NB4 (cell line): ENCODE measurements at regions not wholly inside any gene's neighbourhood (a gene's known extent, or its start where the extent isn't known, plus 50 kb on each side); places are given as distances from the start of the nearest gene placed in this dataset.

Experiments
- DNase-seq: peaks from one replicate; pipeline ENCODE4 v3.0.0; 2010; ENCODE audit warnings: low read depth
- H3K4me3 ChIP-seq: one replicate; pipeline ENCODE4 v1.5.1; 2011; ENCODE audit warnings: mild to moderate bottlenecking, low read depth, low read length, moderate library complexity
- MYC ChIP-seq: IDR thresholded peaks from 2 replicates; pipeline ENCODE4 v1.6.1; 2011; ENCODE audit warnings: low read depth, low read length
- POLR2A ChIP-seq: IDR thresholded peaks from 2 replicates; pipeline ENCODE4 v1.6.1; 2011; ENCODE audit warnings: mild to moderate bottlenecking; ENCODE audit not compliant: insufficient read length; ENCODE audit errors: extremely low read depth
- TF ChIP-seq, protein P1 (sequence below): IDR thresholded peaks from one replicate; pipeline ENCODE4 v1.5.1; 2012; ENCODE audit warnings: low read depth, low read length
- TF ChIP-seq, protein P2 (sequence below): IDR thresholded peaks from 2 replicates; pipeline ENCODE4 v1.6.1; 2011; ENCODE audit warnings: low read depth, low read length

DNA sequence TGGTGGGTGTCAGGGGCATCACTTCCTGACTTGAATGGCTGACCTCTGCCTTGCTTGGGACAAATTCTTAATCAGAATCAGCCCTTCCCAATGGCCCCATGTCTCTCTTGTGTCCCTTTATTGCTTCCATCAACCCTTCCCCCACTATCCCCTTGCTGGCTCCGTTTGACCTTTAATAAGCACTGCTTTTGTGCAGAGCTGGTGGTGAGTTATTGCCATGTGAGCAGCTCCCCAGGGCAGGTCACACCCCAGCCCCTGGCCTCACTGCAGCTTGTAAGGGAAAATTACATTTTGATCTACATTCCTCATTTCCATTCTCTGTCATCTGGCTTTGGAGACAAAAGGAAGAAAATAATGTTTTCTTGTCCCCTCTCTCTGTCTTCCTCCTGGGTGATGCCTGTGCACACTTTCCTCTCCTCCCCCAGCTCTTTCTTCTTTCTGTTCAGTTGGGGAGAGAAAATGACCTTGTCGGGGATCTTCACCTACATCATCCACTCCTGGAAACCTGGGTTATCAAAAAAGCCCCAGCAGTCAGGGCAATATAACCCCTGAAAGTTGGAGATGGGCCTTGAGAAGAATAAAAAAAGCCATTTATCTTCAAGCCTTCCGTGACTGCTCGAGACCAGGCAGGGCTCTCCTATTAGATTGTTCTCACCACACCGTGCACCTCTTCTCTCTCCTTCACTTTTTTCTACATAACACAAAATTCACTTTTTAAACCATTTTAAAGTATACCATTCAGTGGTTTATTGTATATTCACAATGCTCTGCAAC lies 100.4 kb upstream of the SRRM4 start:
- TF ChIP-seq, protein P1, sequence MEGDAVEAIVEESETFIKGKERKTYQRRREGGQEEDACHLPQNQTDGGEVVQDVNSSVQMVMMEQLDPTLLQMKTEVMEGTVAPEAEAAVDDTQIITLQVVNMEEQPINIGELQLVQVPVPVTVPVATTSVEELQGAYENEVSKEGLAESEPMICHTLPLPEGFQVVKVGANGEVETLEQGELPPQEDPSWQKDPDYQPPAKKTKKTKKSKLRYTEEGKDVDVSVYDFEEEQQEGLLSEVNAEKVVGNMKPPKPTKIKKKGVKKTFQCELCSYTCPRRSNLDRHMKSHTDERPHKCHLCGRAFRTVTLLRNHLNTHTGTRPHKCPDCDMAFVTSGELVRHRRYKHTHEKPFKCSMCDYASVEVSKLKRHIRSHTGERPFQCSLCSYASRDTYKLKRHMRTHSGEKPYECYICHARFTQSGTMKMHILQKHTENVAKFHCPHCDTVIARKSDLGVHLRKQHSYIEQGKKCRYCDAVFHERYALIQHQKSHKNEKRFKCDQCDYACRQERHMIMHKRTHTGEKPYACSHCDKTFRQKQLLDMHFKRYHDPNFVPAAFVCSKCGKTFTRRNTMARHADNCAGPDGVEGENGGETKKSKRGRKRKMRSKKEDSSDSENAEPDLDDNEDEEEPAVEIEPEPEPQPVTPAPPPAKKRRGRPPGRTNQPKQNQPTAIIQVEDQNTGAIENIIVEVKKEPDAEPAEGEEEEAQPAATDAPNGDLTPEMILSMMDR, result no peak
- no peak for TF ChIP-seq MYC
- TF ChIP-seq POLR2A, result no peak
- TF ChIP-seq, protein P2, sequence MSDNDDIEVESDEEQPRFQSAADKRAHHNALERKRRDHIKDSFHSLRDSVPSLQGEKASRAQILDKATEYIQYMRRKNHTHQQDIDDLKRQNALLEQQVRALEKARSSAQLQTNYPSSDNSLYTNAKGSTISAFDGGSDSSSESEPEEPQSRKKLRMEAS, result no peak
- no peak for DNase-seq
- H3K4me3 ChIP-seq, result no peak overlapping the region

DNA sequence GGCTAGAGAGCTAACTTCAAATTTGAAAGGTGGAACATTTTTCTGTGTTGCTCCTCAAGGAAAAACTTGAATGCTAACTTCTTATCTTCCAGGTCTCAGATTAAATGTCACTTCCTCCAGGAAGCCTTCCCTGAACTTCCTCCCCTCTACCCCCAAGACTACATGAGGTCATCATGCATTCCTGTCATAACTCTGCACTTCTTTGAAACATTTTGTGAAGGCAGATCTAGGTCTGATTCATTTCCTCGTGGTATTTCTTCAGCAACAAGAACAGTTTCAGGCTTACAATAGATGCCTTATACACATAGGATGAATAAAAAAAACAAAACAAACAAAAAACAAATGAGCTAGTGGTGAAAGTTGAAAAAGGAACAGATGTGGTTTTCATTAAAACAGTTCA lies 97.1 kb upstream of the SRRM4 start:
- DNase-seq, result no peak
- no peak for TF ChIP-seq POLR2A
- TF ChIP-seq, protein P2, result no peak
- TF ChIP-seq MYC, result no peak
- TF ChIP-seq, protein P1, result no peak
- H3K4me3 ChIP-seq, result no peak overlapping the region

DNA sequence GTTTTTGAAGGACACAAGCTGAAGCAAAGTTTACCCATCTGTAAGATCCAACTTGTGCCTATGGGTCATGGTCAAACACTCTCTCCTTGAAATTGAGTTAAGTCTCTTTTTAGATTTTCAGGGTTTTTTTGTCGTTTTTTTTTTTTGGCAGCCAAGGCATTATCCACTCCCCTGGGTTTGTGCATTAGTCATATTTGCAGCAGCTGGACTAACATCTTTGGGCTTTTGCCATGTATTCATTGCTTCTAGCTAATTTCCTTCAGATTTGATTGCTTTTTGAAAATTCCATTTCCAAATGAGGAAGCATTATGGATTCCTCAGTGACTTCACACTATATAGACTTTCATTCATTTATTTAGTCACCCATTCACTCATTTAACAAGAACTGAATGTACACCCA lies 80.3 kb upstream of the SRRM4 start:
- no peak for DNase-seq
- no peak for TF ChIP-seq POLR2A
- TF ChIP-seq MYC, result no peak
- TF ChIP-seq, protein P2, result no peak
- TF ChIP-seq, protein P1, result no peak

DNA sequence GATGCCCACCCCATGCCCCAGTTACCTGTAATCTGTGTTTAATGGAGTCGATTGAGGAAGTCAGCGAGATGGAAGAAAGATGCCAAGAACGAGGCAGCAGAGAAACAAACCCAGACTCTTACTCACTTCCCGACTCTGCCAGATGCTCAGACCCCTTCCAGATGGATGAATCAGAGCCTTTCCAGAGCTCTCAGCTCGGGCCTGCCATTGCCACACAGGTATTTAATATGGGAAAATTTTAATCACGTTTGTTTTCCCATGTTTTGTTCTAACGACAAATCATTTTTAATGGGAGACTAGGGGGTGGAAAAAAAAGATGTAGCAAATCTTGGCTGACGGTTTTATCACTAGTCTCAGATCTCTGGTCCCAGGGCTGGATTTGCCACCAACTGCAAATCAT lies 72.5 kb upstream of the SRRM4 start:
- TF ChIP-seq POLR2A (no peak), MYC (no peak)
- TF ChIP-seq, protein P1, result no peak
- TF ChIP-seq, protein P2, result no peak
- H3K4me3 ChIP-seq, result no peak overlapping the region
- no peak for DNase-seq

More for the DNA sequence above, 80.3 kb upstream of the SRRM4 start:
- no peak overlapping the region for H3K4me3 ChIP-seq

DNA sequence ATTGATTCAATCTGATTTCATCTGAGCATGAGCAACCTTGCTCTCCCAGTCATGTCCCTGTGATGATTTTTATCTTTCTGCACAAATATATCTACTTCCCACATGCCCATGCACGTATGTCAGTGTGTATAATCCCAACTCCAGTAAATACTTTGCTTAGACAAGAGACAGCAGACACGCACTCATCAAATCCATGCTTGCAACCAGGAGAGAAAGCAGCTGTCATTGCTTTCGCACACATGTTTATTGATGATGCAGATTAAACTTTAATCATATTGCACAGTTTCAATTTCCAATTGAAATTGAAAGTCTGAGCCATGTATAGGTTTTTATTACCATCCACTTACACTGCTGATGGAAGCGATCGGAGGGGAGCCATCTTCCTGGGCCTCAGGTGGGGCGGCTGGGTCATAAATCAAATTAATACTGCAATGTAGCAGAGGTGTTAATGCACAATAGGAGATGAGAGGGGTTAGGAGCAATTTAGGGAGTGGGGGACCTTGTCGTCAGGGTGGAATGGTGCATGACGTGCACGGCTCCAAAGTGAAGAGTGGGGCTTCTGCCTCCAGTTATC lies 68.6 kb upstream of the SRRM4 start:
- TF ChIP-seq, protein P2, result no peak
- TF ChIP-seq MYC, result no peak
- TF ChIP-seq, protein P1, result no peak
- no peak for TF ChIP-seq POLR2A
- no peak for DNase-seq

More for the DNA sequence above, 68.6 kb upstream of the SRRM4 start:
- no peak overlapping the region for H3K4me3 ChIP-seq
